ENCODE measurements at regions not wholly inside any gene's neighbourhood (a gene's known extent, or its start where the extent isn't known, plus 50 kb on each side); places are given as distances from the start of the nearest gene placed in this dataset.

GRCh38 chr3:168926426-168926825 lies 737.1 kb downstream of the MECOM start:
- DNase-seq (no peak), ATAC-seq (ENCODE audit: low FRiP score in 2 of 2) (no peak)
- Histone ChIP-seq H3K4me3 (no peak overlapping the region), H3K4me1 (no peaks in the 10 kb centered on the region), H3K27me3 (no peaks in the 10 kb centered on the region), H3K36me3 (no peaks in the 10 kb centered on the region), H3K9me3 (no peaks in the 10 kb centered on the region), H3K27ac (no peak overlapping the region)
- WGBS, 2 donors = 64 to 73% methylated on average over 1 of the region's 1 CpG
- TF ChIP-seq EP300 (IDR thresholded peaks at IDR 0.05) (no peak), POLR2AphosphoS5 (IDR thresholded peaks at IDR 0.05) (no peak), CTCF (IDR thresholded peaks at IDR 0.05) (no peak), POLR2A (IDR thresholded peaks at IDR 0.05) (no peak)

- WGBS, 2 donors = 68 to 74% methylated on average over 1 of the region's 1 CpG
- Histone ChIP-seq H3K4me3 (no peak overlapping the region), H3K36me3 (no peaks in the 10 kb centered on the region), H3K9me3 (no peaks in the 10 kb centered on the region), H3K27me3 (no peaks in the 10 kb centered on the region), H3K4me1 (no peaks in the 10 kb centered on the region), H3K27ac (no peak overlapping the region)
- DNase-seq = no peak
- no peak for ATAC-seq (ENCODE audit: low FRiP score in 2 of 2)
- no peak for TF ChIP-seq EP300 (IDR thresholded peaks at IDR 0.05)
- no peak for TF ChIP-seq POLR2A (IDR thresholded peaks at IDR 0.05)
- TF ChIP-seq POLR2AphosphoS5 (IDR thresholded peaks at IDR 0.05) = no peak
- TF ChIP-seq CTCF (IDR thresholded peaks at IDR 0.05) = no peak
Observed at GRCh38 chr3:168925568-168925967, 737.9 kb downstream of the MECOM start.

GRCh38 chr3:168914662-168915061 lies 748.9 kb downstream of the MECOM start:
- Histone ChIP-seq H3K36me3 (no peaks in the 10 kb centered on the region), H3K4me3 (no peak overlapping the region), H3K9me3 (no peaks in the 10 kb centered on the region), H3K27ac (no peak overlapping the region), H3K27me3 (no peaks in the 10 kb centered on the region), H3K4me1 (no peaks in the 10 kb centered on the region)
- TF ChIP-seq POLR2A (IDR thresholded peaks at IDR 0.05) (no peak), POLR2AphosphoS5 (IDR thresholded peaks at IDR 0.05) (no peak), CTCF (IDR thresholded peaks at IDR 0.05) (no peak)
- ATAC-seq (ENCODE audit: low FRiP score in 2 of 2) (no peak), DNase-seq (no peak)
- WGBS, 2 donors = 56 to 57% methylated on average over 1 of the region's 1 CpG

- H3K36me3 ChIP-seq = no peaks in the 10 kb centered on the region
- TF ChIP-seq CTCF (IDR thresholded peaks at IDR 0.05) (no peak), POLR2AphosphoS5 (IDR thresholded peaks at IDR 0.05) (no peak), EP300 (IDR thresholded peaks at IDR 0.05) (no peak), POLR2A (IDR thresholded peaks at IDR 0.05) (no peak)
- H3K27ac ChIP-seq = no peak overlapping the region
- DNase-seq (no peak), ATAC-seq (ENCODE audit: low FRiP score in 2 of 2) (no peak)
- 81 to 92% methylated on average over 1 of the region's 1 CpG for WGBS, 2 donors
- no peaks in the 10 kb centered on the region for H3K4me1 ChIP-seq
- H3K27me3 ChIP-seq = no peaks in the 10 kb centered on the region
- H3K9me3 ChIP-seq = no peaks in the 10 kb centered on the region
- H3K4me3 ChIP-seq = no peak overlapping the region
Observed at GRCh38 chr3:168909260-168909659, 754.3 kb downstream of the MECOM start.

- H3K36me3 ChIP-seq = no peaks in the 10 kb centered on the region
- TF ChIP-seq EP300 (IDR thresholded peaks at IDR 0.05) (no peak), POLR2A (IDR thresholded peaks at IDR 0.05) (no peak), CTCF (IDR thresholded peaks at IDR 0.05) (no peak)
- H3K4me3 ChIP-seq = no peak overlapping the region
- 98 to 100% methylated on average over 1 of the region's 1 CpG for WGBS, 2 donors
- H3K4me1 ChIP-seq = no peaks in the 10 kb centered on the region
- no peak overlapping the region for H3K27ac ChIP-seq
- DNase-seq (no peak), ATAC-seq (ENCODE audit: low FRiP score in 2 of 2) (no peak)
- H3K27me3 ChIP-seq = no peaks in the 10 kb centered on the region
- H3K9me3 ChIP-seq = peaks cover 0 to 7% (median 2%) of the 10 kb centered on the region in 4 donors
Observed at GRCh38 chr3:168895419-168895818, 768.1 kb downstream of the MECOM start.

Measured in upper lobe of left lung (tissue), 6 donors.